ENCODE measurements at regions not wholly inside any gene's neighbourhood (a gene's known extent, or its start where the extent isn't known, plus 50 kb on each side); places are given as distances from the start of the nearest gene placed in this dataset.

GRCh38 chr17:22459331-22459952 is 767.1 kb downstream of the KCNJ18 start:
- H3K27ac ChIP-seq (ENCODE audit: low read length) = no peak overlapping the region
- no peaks in the 10 kb centered on the region for H3K36me3 ChIP-seq (ENCODE audit: control insufficient read depth, insufficient read depth, low read length)
- BruUV-seq (replicated peaks) = no TSS peak
- in situ Hi-C loops (cut with HindIII; ENCODE audit: low pct_unique_long_range_greater_than_20kb, low sequenced_read_pairs) (no loop called here), intact Hi-C loops (cut with micrococcal nuclease; ENCODE audit: unreplicated experiment) (no loop called here)
- H3K27me3 ChIP-seq (ENCODE audit: control insufficient read depth, insufficient read depth, low read length) = no peaks in the 10 kb centered on the region
- TF ChIP-seq POLR2AphosphoS5 (IDR thresholded peaks at IDR 0.05; ENCODE audit: low read depth, low read length) (no peak), CTCF (IDR thresholded peaks at IDR 0.05) (peak; percentile 7; the same call in 1 of the 2 replicates)
- H3K4me3 ChIP-seq (ENCODE audit: low read depth in 2 of 2, low read length in 2 of 2) = no peak overlapping the region
- ATAC-seq (no peak), DNase-seq (ENCODE audit: low read depth, low spot score) (no peak)
- ChIA-PET POLR2A (no interaction called here), CTCF (no interaction called here)
- H3K4me1 ChIP-seq (ENCODE audit: control insufficient read depth, insufficient read depth, low read length) = no peaks in the 10 kb centered on the region
- no peaks in the 10 kb centered on the region for H3K9me3 ChIP-seq (ENCODE audit: control insufficient read depth, insufficient read depth, low read depth, low read length)

- Histone ChIP-seq H3K27me3 (ENCODE audit: control insufficient read depth, insufficient read depth, low read length) (no peaks in the 10 kb centered on the region), H3K36me3 (ENCODE audit: control insufficient read depth, insufficient read depth, low read length) (no peaks in the 10 kb centered on the region), H3K27ac (ENCODE audit: low read length) (no peak overlapping the region), H3K4me1 (ENCODE audit: control insufficient read depth, insufficient read depth, low read length) (no peaks in the 10 kb centered on the region), H3K4me3 (ENCODE audit: low read depth in 2 of 2, low read length in 2 of 2) (no peak overlapping the region), H3K9me3 (ENCODE audit: control insufficient read depth, insufficient read depth, low read depth, low read length) (no peaks in the 10 kb centered on the region)
- CTCF ChIA-PET = no interaction called here
- no peak for DNase-seq (ENCODE audit: low read depth, low spot score)
- in situ Hi-C loops (cut with HindIII; ENCODE audit: low pct_unique_long_range_greater_than_20kb, low sequenced_read_pairs) = no loop called here
- TF ChIP-seq CTCF (IDR thresholded peaks at IDR 0.05) (no peak), TCF7L2 (IDR thresholded peaks at IDR 0.05; ENCODE audit: low read depth, low read length) (no peak), SIN3A (IDR thresholded peaks at IDR 0.05; ENCODE audit: borderline replicate concordance, insufficient read depth, low read depth, low read length) (no peak), REST (IDR thresholded peaks at IDR 0.05; ENCODE audit: insufficient read depth in 1 of 2, low read depth in 2 of 2, low read length in 1 of 2) (no peak), POLR2AphosphoS5 (IDR thresholded peaks at IDR 0.05; ENCODE audit: low read depth, low read length) (no peak)
- no TSS peak for BruUV-seq (replicated peaks)
- intact Hi-C loops (cut with micrococcal nuclease; ENCODE audit: unreplicated experiment) = no loop called here
- POLR2A ChIA-PET = no interaction called here
- ATAC-seq = no peak
Measured at GRCh38 chr17:22459953-22460350, 767.6 kb downstream of the KCNJ18 start.

Data from Panc1 (cell line).